Tibial nerve (tissue), 4 donors: ENCODE measurements at regions not wholly inside any gene's neighbourhood (a gene's known extent, or its start where the extent isn't known, plus 50 kb on each side); places are given as distances from the start of the nearest gene placed in this dataset.

ENCODE experiments used
- DNase-seq, 2 donors: peaks; one replicate each; pipeline ENCODE4 v3.0.0-alpha.2; 2019; ENCODE audit warnings: low spot score in 2 of 2
- H3K27ac ChIP-seq, 4 donors: fragments of 200-600 bp; sonication (generic) in 3 of 4; one replicate each; pipeline ENCODE4 v1.5.1; 2017 to 2019; ENCODE audit warnings: mild to moderate bottlenecking in 1 of 4
- H3K27me3 ChIP-seq, 2 donors: fragments of 200-600 bp; sonication (generic) in 1 of 2; one replicate each; pipeline versions ENCODE4 v1.5.1 to v1.6.0; 2017 to 2019
- H3K36me3 ChIP-seq, 3 donors: fragments of 200-600 bp; sonication (generic); one replicate each; pipeline ENCODE4 v1.5.1; 2018 to 2019
- H3K4me1 ChIP-seq, 4 donors: fragments of 200-600 bp; sonication (generic) in 3 of 4; one replicate each; pipeline ENCODE4 v1.5.1; 2017 to 2019
- H3K4me3 ChIP-seq, 4 donors: fragments of 200-600 bp; sonication (generic) in 3 of 4; one replicate each; pipeline ENCODE4 v1.5.1; 2017 to 2019; ENCODE audit warnings: mild to moderate bottlenecking in 1 of 4, moderate library complexity in 1 of 4
- H3K9me3 ChIP-seq, 4 donors: fragments of 200-600 bp; sonication (generic) in 3 of 4; one replicate each; pipeline ENCODE4 v1.5.1; 2017 to 2019
- EP300 ChIP-seq, 2 donors: sonication (generic); formaldehyde crosslinking; IDR thresholded peaks; one replicate each; pipeline ENCODE4 v1.6.1; 2017; ENCODE audit warnings: antibody characterized with exemption in 2 of 2, mild to moderate bottlenecking in 1 of 2
- POLR2A ChIP-seq, 2 donors: fragments of 450-650 bp; IDR thresholded peaks; one replicate each; pipeline ENCODE4 v1.6.1; 2017; ENCODE audit warnings: antibody characterized with exemption in 2 of 2, mild to moderate bottlenecking in 2 of 2, moderate library complexity in 2 of 2
- WGBS, 2 donors: methylation state at CpG; one replicate each; pipeline ENCODE4 v1.1.5; 2018; 5-methylcytosine and 5-hydroxymethylcytosine counted together
- TF ChIP-seq, protein P1 (sequence below), 5 experiments: fragments of 200-600 bp in 3 of 5; fragments of 450-650 bp in 2 of 5; sonication (generic) in 3 of 5; IDR thresholded peaks; one replicate each; pipeline ENCODE4 v1.5.1; 2016 to 2019; ENCODE audit warnings: antibody characterized with exemption in 5 of 5, mild to moderate bottlenecking in 3 of 5, moderate library complexity in 2 of 5

DNA sequence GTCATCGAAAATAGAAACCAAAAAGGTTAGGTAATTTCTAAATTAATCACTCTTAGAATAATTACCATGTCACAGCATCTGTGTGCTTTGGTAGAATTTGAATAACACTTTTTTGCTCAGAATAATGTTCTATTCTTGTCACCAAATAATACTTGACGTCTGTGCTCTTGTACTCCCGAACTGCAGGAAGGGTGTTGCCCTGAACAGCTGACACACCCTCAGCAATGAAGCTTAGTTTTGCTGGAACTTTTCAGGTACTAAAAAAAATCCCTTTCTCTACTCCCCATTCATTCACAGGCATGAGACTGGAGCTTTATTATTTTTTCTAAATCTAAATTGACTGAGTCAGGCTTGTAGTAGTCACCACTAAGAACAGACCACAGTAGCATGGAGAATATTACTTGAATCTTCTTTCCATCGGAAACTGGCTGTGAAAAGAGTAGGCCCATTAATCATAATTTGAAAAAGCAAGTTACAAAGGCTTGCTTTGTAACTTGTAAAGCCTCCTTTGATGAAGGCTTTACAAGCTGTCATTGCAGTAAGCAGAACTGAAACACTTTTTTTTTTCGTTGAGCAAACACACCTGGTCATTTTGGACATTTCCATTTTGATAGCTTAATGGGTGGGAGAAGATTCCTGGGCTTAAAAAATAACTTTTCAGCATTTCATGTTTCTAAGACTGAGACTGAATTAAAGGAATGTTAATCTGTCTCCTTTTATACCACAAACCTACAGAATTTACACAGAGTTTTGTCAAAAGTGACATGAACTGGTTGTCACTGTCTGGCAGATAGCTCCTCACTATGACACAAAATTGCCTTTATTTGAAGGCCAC lies 70.3 kb upstream of the PELI1 start:
- Histone ChIP-seq H3K27ac (peak overlapping the region in 3 of 4 donors; percentile 56 to 83 (median 60)), H3K9me3 (no peaks in the 10 kb centered on the region), H3K27me3 (no peaks in the 10 kb centered on the region), H3K36me3 (no peaks in the 10 kb centered on the region), H3K4me3 (no peak overlapping the region), H3K4me1 (peaks cover 0 to 21% (median 7%) of the 10 kb centered on the region in 4 donors)
- WGBS, 2 donors = 30 to 33% methylated on average over 5 of the region's 5 CpGs
- TF ChIP-seq, protein P1, sequence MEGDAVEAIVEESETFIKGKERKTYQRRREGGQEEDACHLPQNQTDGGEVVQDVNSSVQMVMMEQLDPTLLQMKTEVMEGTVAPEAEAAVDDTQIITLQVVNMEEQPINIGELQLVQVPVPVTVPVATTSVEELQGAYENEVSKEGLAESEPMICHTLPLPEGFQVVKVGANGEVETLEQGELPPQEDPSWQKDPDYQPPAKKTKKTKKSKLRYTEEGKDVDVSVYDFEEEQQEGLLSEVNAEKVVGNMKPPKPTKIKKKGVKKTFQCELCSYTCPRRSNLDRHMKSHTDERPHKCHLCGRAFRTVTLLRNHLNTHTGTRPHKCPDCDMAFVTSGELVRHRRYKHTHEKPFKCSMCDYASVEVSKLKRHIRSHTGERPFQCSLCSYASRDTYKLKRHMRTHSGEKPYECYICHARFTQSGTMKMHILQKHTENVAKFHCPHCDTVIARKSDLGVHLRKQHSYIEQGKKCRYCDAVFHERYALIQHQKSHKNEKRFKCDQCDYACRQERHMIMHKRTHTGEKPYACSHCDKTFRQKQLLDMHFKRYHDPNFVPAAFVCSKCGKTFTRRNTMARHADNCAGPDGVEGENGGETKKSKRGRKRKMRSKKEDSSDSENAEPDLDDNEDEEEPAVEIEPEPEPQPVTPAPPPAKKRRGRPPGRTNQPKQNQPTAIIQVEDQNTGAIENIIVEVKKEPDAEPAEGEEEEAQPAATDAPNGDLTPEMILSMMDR (IDR thresholded peaks at IDR 0.05) = no peak
- TF ChIP-seq POLR2A (IDR thresholded peaks at IDR 0.05) (no peak), EP300 (IDR thresholded peaks at IDR 0.05) (peak; percentile 51 to 74)
- DNase-seq = no peak

DNA sequence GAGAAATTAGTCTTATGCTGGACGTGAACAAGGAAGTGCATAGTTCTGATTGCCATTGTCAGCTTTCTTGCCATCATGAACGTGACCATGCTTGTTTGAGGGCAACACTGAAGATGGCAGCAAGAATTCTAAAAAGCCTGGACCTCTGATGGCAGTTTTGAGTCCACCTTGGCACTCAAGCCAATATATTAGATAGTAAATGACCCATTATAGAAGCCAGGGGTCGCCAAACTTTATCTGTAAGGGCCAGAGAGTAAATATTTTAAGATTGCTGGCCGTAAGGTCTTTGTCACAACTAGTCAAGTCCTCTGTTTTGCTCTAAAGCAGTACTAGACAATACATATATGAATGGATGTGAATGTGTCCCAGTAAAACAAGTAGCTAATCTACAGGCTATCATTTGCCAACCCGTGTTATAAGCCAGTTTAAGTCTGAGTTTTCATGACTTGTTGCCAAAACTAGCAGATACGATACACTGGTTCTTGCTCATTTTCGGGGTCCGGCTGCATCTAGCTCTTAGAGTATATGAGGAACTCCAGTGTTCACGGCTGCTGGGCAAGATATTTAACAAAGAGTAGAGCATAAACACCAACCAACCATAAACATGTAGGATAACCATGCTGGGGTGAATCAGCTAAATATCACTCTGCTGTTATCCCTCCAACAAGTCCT lies 73.1 kb upstream of the PELI1 start:
- H3K36me3 ChIP-seq = no peaks in the 10 kb centered on the region
- H3K27ac ChIP-seq = no peak overlapping the region
- no peak for DNase-seq
- H3K4me3 ChIP-seq = no peak overlapping the region
- peaks cover 0 to 37% (median 9%) of the 10 kb centered on the region in 4 donors for H3K4me1 ChIP-seq
- WGBS, 2 donors = 87 to 93% methylated on average over 9 of the region's 9 CpGs
- H3K27me3 ChIP-seq = no peaks in the 10 kb centered on the region
- H3K9me3 ChIP-seq = no peaks in the 10 kb centered on the region
- TF ChIP-seq EP300 (IDR thresholded peaks at IDR 0.05) = no peak

DNA sequence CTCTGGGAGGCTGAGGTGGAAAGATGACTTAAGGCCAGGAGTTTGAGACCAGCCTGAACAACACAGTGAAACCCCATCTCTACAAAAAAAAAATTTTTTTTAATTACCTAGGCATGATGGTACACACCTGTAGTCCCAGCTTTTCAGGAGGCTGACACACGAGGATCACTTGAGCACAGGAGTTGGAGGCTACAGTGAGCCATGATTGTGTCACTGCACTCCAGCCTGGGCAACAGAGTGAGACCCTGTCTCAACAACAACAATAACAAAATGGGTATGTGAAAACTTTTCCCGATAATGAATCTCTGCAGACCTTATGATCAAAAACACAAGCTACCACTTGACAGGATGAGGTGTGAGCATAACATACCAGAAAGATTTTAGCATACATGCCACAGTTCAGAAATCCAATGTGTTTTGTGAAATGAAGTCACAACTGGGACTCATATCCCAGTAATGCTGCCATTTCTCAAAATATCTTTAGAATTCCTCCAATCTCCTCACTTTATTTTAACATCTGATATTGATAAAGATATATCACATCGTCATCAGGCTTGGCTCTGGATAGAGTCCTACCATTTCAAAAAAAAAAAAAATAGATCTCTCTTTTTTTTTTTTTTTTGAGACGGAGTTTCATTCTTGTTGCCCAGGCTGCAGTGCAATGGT lies 74.0 kb upstream of the PELI1 start:
- DNase-seq = no peak
- Histone ChIP-seq H3K9me3 (no peaks in the 10 kb centered on the region), H3K4me3 (no peak overlapping the region), H3K36me3 (no peaks in the 10 kb centered on the region), H3K27me3 (no peaks in the 10 kb centered on the region), H3K4me1 (peaks cover 0 to 39% (median 14%) of the 10 kb centered on the region in 4 donors), H3K27ac (no peak overlapping the region)
- TF ChIP-seq, protein P1 (IDR thresholded peaks at IDR 0.05) = no peak
- TF ChIP-seq POLR2A (IDR thresholded peaks at IDR 0.05) = no peak
- 72% methylated on average over 4 of the region's 4 CpGs for whole genome bisulfite sequencing, 2 donors

DNA sequence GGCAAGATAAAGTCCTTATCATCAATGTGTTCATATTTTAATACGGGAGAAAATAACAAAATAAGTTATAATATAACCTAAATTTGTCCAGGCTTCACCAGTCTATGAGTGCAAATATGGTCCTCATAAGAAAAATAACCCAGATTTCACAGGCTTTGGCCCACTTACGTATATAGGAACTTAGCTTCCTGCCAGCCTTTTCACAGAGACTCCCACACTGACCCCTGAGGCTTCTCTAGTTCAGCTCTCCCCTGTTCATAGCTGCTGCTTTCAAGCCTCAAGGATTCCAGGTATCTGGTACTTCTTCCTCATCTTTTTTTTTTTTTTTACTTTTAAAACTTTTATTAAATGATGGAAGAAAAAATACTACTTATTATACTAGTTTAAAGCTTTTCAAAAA lies 74.9 kb upstream of the PELI1 start:
- 33 to 77% methylated on average over 2 of the region's 2 CpGs for WGBS, 2 donors
- TF ChIP-seq POLR2A (IDR thresholded peaks at IDR 0.05) (no peak), EP300 (IDR thresholded peaks at IDR 0.05) (no peak)
- TF ChIP-seq, protein P1 (IDR thresholded peaks at IDR 0.05) = no peak
- Histone ChIP-seq H3K36me3 (no peaks in the 10 kb centered on the region), H3K4me1 (peaks cover 0 to 32% (median 14%) of the 10 kb centered on the region in 4 donors), H3K27me3 (no peaks in the 10 kb centered on the region), H3K9me3 (no peaks in the 10 kb centered on the region), H3K4me3 (no peak overlapping the region), H3K27ac (peak overlapping the region in 1 of 4 donors; percentile 36)
- DNase-seq = no peak

DNA sequence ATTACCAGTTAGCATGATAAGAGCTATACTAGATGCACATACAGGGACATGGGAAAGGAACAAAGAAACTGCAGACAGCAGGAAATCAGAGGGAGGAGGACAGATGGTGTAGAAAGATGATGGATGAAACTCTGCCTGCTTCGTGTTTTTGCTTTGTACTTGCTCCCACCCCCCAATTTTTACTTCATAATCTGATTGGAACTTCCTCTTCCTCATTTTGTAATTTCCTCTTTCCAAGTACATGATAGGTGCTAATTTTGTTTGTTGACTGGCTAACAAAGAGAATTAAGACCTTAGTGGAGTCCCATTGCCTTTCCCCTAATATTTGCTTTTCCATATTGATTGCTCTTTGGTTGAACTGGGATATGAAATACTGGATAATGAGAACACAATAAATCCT lies 76.0 kb upstream of the PELI1 start:
- no peak overlapping the region for H3K27ac ChIP-seq
- no peak overlapping the region for H3K4me3 ChIP-seq
- no peak for DNase-seq
- peaks cover 0 to 22% (median 7%) of the 10 kb centered on the region in 4 donors for H3K4me1 ChIP-seq
- no peaks in the 10 kb centered on the region for H3K36me3 ChIP-seq
- no peaks in the 10 kb centered on the region for H3K27me3 ChIP-seq
- 81 to 82% methylated on average over 1 of the region's 1 CpG for WGBS, 2 donors
- H3K9me3 ChIP-seq = no peaks in the 10 kb centered on the region
- TF ChIP-seq EP300 (IDR thresholded peaks at IDR 0.05) = peak in 1 of 2 donors; percentile 13
- TF ChIP-seq, protein P1 (IDR thresholded peaks at IDR 0.05) = no peak
